Neural progenitor cell (in vitro differentiated cells): ENCODE measurements at regions not wholly inside any gene's neighbourhood (a gene's known extent, or its start where the extent isn't known, plus 50 kb on each side); places are given as distances from the start of the nearest gene placed in this dataset.

Source experiments
- EZH2 ChIP-seq: fragments of 200-600 bp; sonication (generic); IDR thresholded peaks from 2 replicates; pipeline ENCODE4 v1.6.1; 2017; ENCODE audit warnings: antibody characterized with exemption, mild to moderate bottlenecking, moderate library complexity
- EZH2phosphoT487 ChIP-seq: fragments of 200-600 bp; sonication (generic); IDR thresholded peaks from 2 replicates; pipeline ENCODE4 v1.6.1; 2017; ENCODE audit warnings: antibody characterized with exemption
- TF ChIP-seq, protein P1 (sequence below): fragments of 200-600 bp; sonication (generic); IDR thresholded peaks from 2 replicates; pipeline ENCODE4 v1.5.1; 2017; ENCODE audit warnings: antibody characterized with exemption, mild to moderate bottlenecking

DNA sequence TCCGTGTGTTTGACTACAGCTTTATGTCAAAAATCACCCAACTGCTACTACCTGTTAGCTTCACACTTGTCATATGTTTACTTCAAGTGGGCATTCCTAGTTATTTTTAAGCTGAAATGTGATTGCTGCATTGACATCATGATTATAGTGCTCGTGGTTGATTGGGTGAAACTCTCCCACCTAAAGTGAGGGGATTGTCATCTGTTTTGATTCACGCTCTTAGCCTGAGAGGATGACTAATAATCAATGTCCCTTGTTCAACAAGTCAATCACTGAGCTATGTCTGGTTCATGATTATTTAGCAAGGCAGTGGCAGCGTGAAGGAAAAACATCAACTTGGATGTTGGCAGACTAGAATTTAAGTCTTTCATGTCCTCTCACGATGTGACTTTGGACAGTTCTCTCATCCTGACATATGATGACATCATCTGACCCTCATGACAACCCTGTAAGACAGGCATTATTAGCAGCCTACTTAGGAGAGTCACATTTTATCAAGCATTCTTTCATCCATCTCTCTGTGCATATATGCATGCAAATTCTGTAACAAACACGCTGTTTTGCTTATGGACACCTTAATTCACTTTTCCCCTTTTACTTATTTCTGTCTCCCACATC lies 352.6 kb upstream of the ZMIZ1 start:
- TF ChIP-seq EZH2 (no peak), EZH2phosphoT487 (no peak)
- TF ChIP-seq, protein P1, sequence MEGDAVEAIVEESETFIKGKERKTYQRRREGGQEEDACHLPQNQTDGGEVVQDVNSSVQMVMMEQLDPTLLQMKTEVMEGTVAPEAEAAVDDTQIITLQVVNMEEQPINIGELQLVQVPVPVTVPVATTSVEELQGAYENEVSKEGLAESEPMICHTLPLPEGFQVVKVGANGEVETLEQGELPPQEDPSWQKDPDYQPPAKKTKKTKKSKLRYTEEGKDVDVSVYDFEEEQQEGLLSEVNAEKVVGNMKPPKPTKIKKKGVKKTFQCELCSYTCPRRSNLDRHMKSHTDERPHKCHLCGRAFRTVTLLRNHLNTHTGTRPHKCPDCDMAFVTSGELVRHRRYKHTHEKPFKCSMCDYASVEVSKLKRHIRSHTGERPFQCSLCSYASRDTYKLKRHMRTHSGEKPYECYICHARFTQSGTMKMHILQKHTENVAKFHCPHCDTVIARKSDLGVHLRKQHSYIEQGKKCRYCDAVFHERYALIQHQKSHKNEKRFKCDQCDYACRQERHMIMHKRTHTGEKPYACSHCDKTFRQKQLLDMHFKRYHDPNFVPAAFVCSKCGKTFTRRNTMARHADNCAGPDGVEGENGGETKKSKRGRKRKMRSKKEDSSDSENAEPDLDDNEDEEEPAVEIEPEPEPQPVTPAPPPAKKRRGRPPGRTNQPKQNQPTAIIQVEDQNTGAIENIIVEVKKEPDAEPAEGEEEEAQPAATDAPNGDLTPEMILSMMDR, result no peak
